Duodenal mucosa (tissue), 2 donors: ENCODE measurements at regions not wholly inside any gene's neighbourhood (a gene's known extent, or its start where the extent isn't known, plus 50 kb on each side); places are given as distances from the start of the nearest gene placed in this dataset.
"Not testable (repeated sequence)": the region's sequence is repeated elsewhere in the genome, so short reads cannot be mapped to it uniquely, and the experiment has no call there.

Source experiments
- H3K27ac ChIP-seq: one replicate; pipeline ENCODE4 v1.7.0; 2013; ENCODE audit warnings: low read depth, low read length
- H3K27me3 ChIP-seq, 2 donors: one replicate each; pipeline ENCODE4 v1.7.0; 2013; ENCODE audit warnings: low read length in 2 of 2, control low read depth in 1 of 2; ENCODE audit not compliant: insufficient read depth in 2 of 2, control insufficient read depth in 1 of 2
- H3K36me3 ChIP-seq, 2 donors: one replicate each; pipeline ENCODE4 v1.7.0; 2013; ENCODE audit warnings: low read length in 2 of 2, control low read depth in 1 of 2; ENCODE audit not compliant: insufficient read depth in 2 of 2, control insufficient read depth in 1 of 2
- H3K4me1 ChIP-seq, 2 donors: one replicate each; pipeline ENCODE4 v1.7.0; 2013; ENCODE audit warnings: low read length in 2 of 2, control low read depth in 1 of 2; ENCODE audit not compliant: insufficient read depth in 2 of 2, control insufficient read depth in 1 of 2
- H3K4me3 ChIP-seq, 2 donors: one replicate each; pipeline ENCODE4 v1.7.0; 2013; ENCODE audit warnings: low read length in 2 of 2, low read depth in 1 of 2
- H3K9ac ChIP-seq, 2 donors: one replicate each; pipeline ENCODE4 v1.7.0; 2013; ENCODE audit warnings: low read length in 2 of 2, low read depth in 1 of 2
- H3K9me3 ChIP-seq, 2 donors: one replicate each; pipeline ENCODE4 v1.7.0; 2013; ENCODE audit warnings: low read length in 2 of 2, control low read depth in 1 of 2; ENCODE audit not compliant: control insufficient read depth in 1 of 2

GRCh38 chr15:39028069-39028468, 463.5 kb upstream of the RASGRP1 start:
- no peak overlapping the region for H3K9ac ChIP-seq
- H3K4me1 ChIP-seq, result no peaks in the 10 kb centered on the region
- no peak overlapping the region for H3K4me3 ChIP-seq
- H3K27ac ChIP-seq, result no peak overlapping the region
- no peaks in the 10 kb centered on the region for H3K36me3 ChIP-seq
- no peaks in the 10 kb centered on the region for H3K27me3 ChIP-seq
- H3K9me3 ChIP-seq, result no peaks in the 10 kb centered on the region

- Histone ChIP-seq H3K36me3 (no peaks in the 10 kb centered on the region), H3K27me3 (no peaks in the 10 kb centered on the region), H3K4me3 (no peak overlapping the region), H3K9ac (no peak overlapping the region), H3K9me3 (no peaks in the 10 kb centered on the region), H3K4me1 (no peaks in the 10 kb centered on the region), H3K27ac (no peak overlapping the region)
Measured at GRCh38 chr15:39029741-39030140, 465.1 kb upstream of the RASGRP1 start.

GRCh38 chr15:39030291-39031070, 465.9 kb upstream of the RASGRP1 start:
- Histone ChIP-seq H3K4me1 (no peaks in the 10 kb centered on the region), H3K27ac (no peak overlapping the region), H3K9ac (no peak overlapping the region), H3K36me3 (no peaks in the 10 kb centered on the region), H3K9me3 (no peaks in the 10 kb centered on the region), H3K27me3 (no peaks in the 10 kb centered on the region), H3K4me3 (no peak overlapping the region)

- Histone ChIP-seq H3K4me3 (no peak overlapping the region), H3K27ac (no peak overlapping the region), H3K9ac (no peak overlapping the region), H3K4me1 (no peaks in the 10 kb centered on the region), H3K9me3 (no peaks in the 10 kb centered on the region), H3K36me3 (no peaks in the 10 kb centered on the region), H3K27me3 (no peaks in the 10 kb centered on the region)
Measured at GRCh38 chr15:39031596-39031995, 467.0 kb upstream of the RASGRP1 start.

GRCh38 chr15:39034816-39035215, 470.2 kb upstream of the RASGRP1 start:
- Histone ChIP-seq H3K9ac (no peak overlapping the region), H3K4me1 (no peaks in the 10 kb centered on the region), H3K27me3 (no peaks in the 10 kb centered on the region), H3K27ac (no peak overlapping the region), H3K36me3 (no peaks in the 10 kb centered on the region), H3K9me3 (no peaks in the 10 kb centered on the region), H3K4me3 (no peak overlapping the region)

- not testable (repeated sequence) for H3K9me3 ChIP-seq, H3K27me3 ChIP-seq, H3K36me3 ChIP-seq, H3K4me1 ChIP-seq, H3K4me3 ChIP-seq, H3K27ac ChIP-seq, H3K9ac ChIP-seq
Measured at GRCh38 chr15:39037611-39038010, 473.0 kb upstream of the RASGRP1 start.

GRCh38 chr15:39040861-39041260, 476.2 kb upstream of the RASGRP1 start:
- Histone ChIP-seq H3K27me3 (no peaks in the 10 kb centered on the region), H3K9ac (no peak overlapping the region), H3K4me1 (no peaks in the 10 kb centered on the region), H3K36me3 (no peaks in the 10 kb centered on the region), H3K9me3 (no peaks in the 10 kb centered on the region), H3K4me3 (no peak overlapping the region), H3K27ac (no peak overlapping the region)

- no peak overlapping the region for H3K9ac ChIP-seq
- H3K27ac ChIP-seq, result no peak overlapping the region
- H3K4me1 ChIP-seq, result no peaks in the 10 kb centered on the region
- no peaks in the 10 kb centered on the region for H3K9me3 ChIP-seq
- H3K4me3 ChIP-seq, result no peak overlapping the region
- H3K36me3 ChIP-seq, result no peaks in the 10 kb centered on the region
- H3K27me3 ChIP-seq, result no peaks in the 10 kb centered on the region
Measured at GRCh38 chr15:39041979-39042495, 477.4 kb upstream of the RASGRP1 start.

GRCh38 chr15:39051626-39052322, 487.2 kb upstream of the RASGRP1 start:
- Histone ChIP-seq H3K36me3 (no peaks in the 10 kb centered on the region), H3K4me1 (no peaks in the 10 kb centered on the region), H3K27ac (no peak overlapping the region), H3K9me3 (peaks cover 8 to 10% of the 10 kb centered on the region in 2 donors), H3K4me3 (no peak overlapping the region), H3K27me3 (no peaks in the 10 kb centered on the region), H3K9ac (no peak overlapping the region)

- H3K27ac ChIP-seq, result no peak overlapping the region
- H3K36me3 ChIP-seq, result no peaks in the 10 kb centered on the region
- no peaks in the 10 kb centered on the region for H3K4me1 ChIP-seq
Measured at GRCh38 chr15:39052323-39052705, 487.7 kb upstream of the RASGRP1 start.

More at GRCh38 chr15:39052323-39052705, 487.7 kb upstream of the RASGRP1 start:
- H3K27me3 ChIP-seq, result no peaks in the 10 kb centered on the region
- H3K9ac ChIP-seq, result no peak overlapping the region
- no peak overlapping the region for H3K4me3 ChIP-seq
- H3K9me3 ChIP-seq, result peaks cover 8 to 10% of the 10 kb centered on the region in 2 donors
